Hindlimb muscle (tissue), 1 donor: ENCODE measurements at regions not wholly inside any gene's neighbourhood (a gene's known extent, or its start where the extent isn't known, plus 50 kb on each side); places are given as distances from the start of the nearest gene placed in this dataset.
"Not testable (repeated sequence)": the region's sequence is repeated elsewhere in the genome, so short reads cannot be mapped to it uniquely, and the experiment has no call there.

Source experiments
- DNase-seq: peaks from one replicate; pipeline ENCODE4 v3.0.0-alpha.2; 2013

DNA sequence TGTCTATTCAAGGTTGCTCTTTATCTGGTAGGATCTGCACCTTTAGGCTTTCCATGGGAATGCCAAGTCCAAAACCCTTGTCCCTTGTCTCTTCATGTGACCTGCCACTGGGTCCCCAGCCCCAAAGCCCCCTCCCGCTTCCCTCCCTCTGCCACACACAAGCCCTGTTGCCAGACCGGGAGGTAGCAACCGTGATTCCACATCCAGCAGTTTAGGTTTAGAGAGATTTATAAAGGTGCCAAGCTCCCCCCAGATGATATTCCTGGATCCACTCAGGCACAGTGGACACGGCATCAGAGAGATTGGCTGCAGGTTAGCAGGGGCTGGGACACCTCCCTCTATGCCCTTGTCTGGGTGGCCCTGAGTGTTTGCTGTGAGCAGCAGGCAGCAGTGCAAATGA is 504.7 kb downstream of the CCDC171 start:
- DNase-seq = no peak

DNA sequence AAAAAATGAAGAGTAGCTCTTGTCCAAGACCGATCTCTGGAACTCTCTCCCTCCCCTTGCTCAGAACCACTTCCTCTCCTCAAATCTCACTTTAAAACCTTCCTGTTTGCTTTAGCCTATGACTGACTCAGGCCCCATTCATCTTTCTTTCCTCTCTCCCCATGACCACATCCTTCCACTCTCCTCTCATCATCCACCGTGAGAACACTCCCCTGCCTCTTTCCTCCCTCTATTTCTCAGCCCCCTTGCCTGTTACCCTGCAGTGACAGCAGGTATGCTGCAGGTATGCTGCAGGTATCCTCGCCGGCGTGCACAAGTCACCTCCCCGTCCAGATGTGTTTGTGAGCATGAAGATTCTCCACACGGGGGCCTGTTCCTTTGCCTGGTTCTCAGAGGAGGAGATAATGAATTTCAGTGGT is 505.3 kb downstream of the CCDC171 start:
- no peak for DNase-seq

DNA sequence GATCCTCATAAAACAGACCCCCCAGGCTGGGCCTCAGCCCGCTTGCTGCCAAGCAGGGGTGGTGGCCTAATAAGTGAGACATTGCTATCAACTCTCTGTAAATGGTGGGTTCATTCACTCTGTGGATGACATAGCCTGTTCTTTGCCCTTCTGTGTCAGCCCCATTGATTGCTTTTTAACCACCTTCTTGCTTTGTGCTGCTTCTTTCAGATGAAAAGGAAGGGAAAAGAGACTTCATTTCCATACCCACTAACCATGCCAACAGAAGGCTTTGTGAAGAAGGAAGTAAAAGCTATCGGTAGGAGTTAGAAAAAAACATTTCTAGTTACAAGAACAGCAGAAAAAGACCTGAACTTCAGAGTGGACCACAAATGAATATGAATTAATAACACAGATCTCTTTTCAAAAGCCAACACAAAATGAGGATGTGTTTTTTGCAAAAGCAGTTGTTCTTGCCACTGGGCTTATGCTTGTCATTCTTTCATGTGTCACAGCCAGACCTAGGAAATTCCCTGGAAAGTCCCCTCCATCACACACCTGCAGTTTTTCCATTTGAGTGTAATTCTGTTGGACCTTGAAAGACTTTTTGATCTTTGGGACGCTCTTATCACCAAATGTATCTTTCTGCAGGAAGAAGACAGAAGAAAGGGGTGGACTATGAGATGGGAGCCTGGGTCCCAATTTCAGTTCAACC is 507.7 kb downstream of the CCDC171 start:
- no peak for DNase-seq

DNA sequence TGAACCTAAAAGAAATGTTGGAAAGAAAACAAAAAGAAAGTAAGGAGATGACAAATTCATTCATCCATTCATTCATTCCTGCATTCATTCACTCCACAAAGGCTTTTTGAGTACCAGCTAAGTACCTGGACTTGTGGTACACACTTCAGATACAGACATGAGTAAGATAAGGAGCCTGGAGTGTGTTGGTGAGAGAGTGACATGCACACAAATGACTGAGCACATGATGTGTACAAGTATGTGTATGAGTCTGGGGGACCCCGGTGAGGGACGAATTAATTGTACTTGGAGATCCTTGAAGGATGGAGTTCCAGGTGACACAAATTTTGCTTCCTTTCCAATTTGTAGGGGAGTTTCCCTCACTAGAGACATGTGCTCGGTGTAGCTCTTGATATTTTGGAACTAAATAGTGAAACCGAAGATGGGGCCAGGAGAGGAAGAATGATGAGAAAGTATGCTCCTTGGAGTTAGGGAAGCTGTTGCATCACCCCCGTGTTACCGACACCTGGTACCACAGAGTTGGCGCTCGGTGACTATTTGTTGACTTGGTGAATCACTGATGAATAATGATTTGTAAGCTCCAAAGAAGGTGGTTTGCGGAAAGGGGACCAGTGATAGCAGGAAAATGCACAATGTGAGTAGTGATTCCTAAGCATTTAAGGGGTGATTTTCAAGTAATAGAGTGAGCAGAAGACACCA is 509.8 kb downstream of the CCDC171 start:
- DNase-seq = no peak

DNA sequence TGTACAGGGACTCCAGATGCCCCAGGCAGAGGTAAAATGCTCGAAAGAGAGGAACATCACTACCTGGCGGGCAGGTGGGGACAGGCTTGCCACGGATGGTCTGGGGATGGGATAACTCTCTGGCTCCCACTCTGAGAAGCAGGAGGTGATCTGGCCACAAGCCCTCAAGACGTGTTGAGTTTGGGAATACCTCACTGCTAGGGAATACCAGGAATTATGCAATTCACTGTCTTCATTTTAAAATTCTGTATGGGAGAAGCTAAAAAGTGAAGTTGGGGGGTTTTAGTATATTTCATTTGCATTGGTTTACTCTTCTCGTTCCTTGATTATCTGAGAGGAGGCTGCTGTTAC is 510.4 kb downstream of the CCDC171 start:
- DNase-seq = no peak

DNA sequence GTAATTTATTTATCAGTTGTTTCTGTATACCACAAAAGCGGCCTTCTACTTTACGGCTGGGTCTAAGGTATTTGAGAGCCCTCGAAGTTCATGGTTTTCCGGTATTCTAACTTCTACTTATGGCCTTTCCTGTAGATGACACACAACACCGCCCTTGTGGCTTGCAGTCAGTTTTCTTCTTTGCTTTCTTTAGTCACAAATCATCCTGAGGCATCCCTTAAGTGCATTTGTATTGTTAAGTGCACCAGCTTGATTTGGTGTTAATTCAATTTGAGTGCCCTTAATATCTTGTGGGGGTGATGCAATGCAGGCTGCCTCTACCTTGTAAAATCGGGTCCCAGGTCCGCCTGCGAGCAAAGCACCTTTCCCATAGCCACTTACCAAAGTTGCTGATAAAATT is 511.9 kb downstream of the CCDC171 start:
- DNase-seq = no peak

DNA sequence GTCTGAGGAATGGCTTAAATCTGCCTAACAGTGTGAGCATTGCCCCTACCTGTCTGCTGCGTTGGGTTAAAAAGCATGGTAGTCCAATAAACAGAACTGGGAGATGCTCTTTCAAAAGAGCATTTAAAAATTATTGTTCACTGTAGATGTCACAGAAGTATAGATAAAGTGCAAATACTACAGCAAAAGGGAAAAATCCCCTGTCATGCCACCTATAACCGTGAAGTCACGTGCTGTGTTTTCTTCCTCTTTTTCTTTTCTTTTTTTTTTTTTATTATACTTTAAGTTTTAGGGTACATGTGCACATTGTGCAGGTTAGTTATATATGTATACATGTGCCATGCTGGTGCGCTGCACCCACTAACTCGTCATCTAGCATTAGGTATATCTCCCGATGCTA is 513.4 kb downstream of the CCDC171 start:
- not testable (repeated sequence) for DNase-seq

DNA sequence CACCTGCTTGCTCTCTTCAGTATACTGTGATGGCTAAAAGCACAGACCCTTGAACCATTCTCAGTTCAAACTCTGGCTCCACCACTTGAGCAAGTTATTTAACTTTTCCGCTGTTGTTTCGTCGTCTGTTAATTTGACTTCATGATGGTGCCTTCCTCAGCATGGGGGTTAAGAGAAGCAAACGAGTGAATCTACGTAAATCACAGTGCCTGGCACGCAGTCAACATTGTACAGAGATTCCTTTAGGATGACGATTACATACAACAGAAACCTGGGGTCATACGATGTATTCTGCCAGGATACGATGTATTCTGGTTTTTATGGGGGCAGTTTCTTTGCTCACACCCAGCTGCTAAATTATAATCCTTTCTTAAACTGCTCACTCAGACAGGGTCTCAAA is 515.6 kb downstream of the CCDC171 start:
- no peak for DNase-seq

DNA sequence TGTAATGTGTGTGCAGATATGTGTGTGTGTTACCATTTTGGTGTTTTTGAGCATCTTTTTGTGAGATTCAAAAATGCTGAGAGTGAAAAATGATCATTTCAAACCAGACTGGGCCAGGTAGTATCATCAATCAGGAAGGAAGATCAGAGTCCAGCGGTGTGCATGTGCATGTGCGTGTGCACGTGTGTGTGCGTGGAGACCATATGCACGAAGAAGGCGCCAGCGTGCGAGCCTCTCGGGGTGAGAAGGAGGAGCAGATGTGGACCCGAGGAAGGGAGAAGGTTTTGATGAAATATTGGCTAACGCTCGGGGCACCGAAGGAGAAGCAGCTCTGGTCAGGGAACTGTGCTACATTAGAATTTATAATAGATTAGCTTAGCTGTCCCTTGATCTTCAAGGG is 516.4 kb downstream of the CCDC171 start:
- no peak for DNase-seq

DNA sequence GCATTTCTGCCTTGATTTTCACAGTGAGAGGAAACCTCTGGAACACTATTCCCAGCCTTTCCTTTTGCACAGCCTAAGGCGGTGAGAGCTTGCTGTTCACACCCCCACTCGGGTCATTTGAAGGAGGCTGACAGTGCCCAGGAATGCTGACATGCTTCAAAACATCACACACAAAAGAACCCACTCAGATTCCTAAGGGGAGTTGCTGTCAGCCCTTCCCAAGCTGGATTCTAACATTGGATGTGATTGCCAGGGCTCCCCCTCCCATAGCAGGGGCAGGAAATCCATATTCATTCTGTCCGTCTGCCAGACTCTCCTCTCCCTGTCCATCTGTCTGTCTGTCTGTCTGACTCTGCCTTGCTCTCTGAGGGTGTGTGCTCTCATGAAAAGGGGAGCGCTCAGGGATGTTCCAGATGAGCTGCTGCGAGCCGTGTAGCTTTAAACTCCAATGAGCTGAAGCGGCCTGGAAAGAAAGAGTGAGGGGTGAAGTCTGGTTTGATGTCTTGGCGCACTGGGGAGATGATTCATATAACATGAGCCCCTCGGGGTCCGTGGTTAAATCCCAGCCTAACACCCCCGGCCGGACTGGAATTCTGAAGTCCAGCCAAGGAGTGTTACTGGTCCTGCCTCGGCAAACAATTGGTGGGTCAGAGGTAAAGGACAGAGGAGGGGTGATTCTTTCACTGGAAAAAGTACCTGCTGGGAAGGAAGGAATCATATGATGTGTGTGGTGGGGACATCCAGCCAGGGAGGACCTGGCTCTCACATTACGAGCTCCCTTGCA is 517.0 kb downstream of the CCDC171 start:
- peak; percentile 57 for DNase-seq

DNA sequence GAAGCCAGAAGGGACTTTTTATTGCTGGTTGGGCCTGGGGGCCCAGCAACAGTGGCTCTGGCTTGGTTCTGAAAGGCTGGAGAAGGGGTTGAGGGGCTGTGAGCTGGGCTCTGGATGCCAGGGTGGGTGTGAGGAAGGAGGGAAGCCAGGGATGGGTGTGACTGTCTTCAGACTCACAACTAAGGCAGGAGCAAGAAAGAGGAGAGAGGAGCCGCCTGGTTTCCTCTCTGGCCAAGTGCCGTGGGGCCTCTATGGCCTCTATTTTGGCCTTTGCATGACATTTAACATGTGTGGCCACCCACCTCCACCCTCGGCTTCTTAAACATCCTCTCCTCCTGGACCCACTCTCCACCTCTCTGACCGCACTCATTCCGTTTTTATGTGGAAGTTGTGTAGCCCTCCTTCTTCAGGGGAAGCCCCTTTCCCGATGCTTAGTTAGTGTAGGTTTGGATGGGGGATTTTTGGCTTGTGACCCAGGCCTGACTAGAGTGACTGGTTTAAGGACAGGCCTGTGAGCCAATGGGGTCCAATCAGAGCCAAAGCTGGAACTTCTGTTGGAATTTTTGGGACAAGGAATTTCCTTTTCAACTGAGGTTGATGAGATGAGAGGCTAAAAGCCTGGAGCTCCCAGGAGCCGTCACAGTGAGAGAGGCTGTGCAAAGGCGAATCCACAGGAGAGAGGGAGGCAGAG is 517.8 kb downstream of the CCDC171 start:
- peak; percentile 33 for DNase-seq

DNA sequence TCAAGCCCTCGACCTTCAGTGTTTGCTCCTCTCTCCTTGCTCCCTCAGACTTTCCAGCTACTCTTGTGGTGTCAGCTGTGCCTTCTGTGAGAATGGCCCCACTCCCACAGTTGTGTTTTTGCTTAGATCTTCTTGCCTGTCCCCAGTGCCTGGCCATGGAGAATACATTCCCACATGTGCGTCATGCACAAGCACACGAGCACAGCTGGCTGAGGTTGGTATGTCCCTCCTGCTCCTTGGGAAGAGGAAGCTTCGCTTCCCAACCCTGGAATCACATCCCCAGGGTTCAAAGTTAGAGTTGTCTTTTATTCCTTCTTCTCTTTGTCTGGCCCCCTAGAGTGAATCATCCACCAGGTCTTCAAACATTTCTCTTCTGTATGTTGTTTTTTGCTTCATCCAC is 518.6 kb downstream of the CCDC171 start:
- no peak for DNase-seq

DNA sequence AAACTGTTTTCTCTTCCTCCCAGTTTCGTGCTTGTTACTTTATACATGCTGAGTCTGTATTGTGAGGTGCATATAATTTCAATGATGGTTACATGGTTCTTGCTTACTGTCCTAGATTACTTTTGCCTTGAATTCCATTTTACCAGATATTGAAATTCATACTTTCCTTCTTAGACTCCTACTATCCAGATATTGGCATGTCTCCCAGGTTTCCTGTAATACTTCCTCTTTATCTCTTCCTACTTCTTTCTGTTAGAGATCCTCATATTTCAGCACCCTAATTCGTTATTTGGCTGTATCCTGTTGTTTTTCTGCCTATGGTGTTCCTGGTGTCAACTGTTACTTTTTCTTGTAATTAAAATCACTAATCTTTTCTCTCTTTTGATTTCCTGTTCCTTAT is 522.1 kb downstream of the CCDC171 start:
- DNase-seq = peak; percentile 29

DNA sequence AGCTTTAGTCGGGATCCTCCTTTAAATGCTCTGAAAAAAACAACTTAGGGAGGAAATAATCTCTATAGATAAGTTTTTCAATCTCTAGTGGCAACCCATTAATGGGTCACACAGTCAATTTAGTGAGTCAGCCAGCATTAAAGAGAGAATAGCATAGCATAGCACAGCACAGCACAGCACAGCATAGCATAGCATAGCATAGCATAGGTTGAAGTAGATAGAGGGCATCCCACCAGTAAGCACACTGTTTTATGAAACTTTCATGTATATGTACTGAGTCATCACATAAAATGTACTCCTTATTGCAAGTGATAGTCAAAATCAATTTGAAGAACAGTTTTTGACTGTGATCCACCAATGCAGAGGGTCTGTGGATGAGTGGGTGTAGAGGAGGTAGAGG is 522.9 kb downstream of the CCDC171 start:
- DNase-seq = no peak

DNA sequence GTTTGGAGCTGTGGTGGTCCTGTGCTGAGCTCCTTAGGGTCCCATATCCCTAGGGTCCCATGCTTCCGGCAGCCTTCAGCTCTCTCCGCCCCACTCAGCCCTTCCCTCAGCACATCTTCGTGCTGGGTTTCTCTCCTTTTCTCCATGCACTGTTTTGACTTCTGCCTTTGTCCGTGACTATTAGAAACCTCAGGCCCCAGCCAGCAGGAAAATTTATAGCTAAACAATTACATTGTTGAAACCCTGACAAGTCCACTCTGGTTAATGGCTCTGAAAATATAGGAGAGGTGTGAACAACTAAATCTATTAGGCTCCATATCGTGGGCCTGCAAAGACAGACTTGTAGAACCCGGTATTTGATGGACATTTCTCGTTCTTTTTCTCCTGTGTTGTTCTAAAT is 523.7 kb downstream of the CCDC171 start:
- DNase-seq = no peak

DNA sequence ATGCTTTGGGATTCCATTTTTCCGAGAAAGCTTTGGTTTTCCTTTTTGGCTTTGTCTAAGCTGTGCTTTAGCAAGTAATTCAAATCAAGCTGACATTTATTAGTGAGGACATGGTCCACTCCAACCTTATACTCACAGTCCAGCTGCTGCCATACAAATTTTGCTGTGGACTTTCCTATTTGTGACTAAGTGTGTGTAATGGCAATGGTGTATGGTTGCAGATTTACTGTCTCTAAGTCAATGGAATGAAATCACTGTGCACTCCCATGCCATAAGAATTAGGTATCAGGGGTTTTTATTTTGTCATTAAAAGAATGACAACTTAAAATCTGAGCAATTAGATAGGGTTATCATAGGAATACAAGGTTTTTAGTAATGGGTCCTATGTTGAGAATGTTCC is 530.0 kb downstream of the CCDC171 start:
- DNase-seq = no peak

DNA sequence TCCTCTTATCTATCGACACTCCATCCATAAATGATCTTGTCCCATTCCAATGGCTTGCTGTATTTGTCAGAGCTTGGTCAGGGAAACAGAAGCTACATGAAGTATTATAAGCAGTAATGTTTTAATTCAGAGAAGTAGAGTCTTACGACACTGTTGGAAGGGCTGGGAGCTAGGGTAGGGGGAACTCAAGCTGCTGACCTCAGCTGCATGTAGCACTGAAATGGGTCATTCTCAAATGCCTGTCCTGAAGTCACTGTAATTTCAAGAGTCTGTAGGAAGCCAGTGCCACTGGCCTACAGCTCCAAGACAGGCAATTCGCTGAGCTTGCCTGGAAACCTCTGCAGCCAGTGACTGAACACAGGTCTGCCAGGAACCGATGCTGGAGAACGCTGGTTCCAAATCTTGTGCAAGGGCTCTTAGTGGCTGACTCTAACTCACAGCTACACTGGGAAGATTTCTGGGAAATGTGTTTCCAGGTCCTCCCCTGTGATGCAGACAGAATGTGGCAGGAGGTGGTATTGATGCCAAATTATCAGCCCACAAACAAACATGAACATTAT is 532.4 kb downstream of the CCDC171 start:
- DNase-seq = no peak

DNA sequence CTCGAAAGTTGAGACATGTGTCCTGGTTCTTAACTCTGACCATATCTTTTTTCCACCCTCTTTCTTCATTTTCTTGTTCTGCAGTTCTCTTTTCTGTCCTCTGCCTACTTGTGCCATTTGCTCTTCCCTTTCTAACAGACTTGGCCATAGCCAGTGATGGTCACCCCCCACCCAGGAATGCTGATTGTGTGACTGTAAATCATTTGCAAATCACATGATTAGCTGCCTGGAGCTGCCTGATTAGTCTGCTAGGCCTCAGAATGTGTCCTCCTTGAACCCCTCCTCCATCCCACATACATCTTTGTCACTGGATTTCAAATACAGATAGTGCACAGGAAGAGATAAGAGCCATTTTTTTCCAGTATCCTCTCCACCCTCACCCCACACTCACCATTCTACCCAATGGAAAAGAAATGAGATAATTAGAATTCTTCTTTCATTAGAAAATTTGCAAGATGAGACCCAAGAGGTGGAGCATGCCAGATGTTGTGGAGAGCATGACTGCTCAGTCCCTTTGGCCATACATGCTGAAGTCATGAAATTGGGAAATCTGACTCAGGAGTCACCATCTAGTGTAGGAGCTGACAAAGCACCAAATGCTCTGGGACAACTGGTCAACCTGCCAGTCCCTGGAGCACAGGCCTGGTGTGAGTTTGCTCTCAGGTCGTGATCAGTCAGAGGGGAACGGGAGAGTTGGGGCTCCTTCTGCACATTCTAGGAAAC is 538.2 kb downstream of the CCDC171 start:
- no peak for DNase-seq

DNA sequence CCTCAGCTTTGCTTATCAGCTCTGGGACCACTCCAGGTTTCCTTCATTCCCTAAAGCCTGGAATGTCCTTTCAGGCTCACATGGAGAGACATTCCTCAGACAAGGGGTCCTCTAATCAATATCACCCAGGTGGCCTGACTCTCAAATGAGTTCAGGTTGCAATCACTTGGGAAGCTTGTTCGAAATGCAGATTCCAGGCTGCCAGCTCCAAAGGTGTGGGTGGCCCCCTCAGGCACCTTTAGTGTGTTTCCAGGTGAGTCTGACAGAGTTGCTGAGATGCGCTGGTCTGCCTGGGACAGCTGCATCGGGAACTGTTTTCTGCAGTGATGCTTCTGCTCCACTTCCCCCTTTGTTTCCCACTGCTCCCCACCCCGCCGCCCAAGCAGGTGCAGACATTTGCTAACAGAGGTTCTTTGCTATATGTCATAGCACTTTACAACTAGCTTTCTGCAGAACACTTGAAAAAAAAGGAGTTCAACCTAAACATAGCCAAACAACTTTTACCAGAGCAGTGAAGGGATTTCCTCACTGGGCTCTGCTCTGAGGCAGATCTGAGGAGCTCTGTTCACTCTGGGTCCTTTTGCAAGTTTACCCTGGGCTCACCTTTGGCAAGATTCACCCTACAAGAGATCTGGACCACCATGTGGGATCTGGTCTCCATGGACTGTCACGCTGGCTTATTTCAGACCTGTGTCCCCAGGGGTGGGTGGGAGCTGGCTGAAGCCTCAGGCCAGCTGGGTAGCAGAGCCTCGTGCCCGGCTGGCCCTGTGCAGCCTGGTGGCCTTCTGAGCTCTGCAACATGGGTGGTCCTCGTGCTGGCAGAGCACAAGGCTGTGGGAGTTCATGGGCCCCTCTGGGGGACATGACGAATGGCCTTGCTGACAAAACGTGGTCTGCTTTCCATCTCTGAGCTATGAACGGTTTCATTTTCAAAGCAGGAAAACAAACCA is 539.6 kb downstream of the CCDC171 start:
- peak; percentile 35 for DNase-seq

DNA sequence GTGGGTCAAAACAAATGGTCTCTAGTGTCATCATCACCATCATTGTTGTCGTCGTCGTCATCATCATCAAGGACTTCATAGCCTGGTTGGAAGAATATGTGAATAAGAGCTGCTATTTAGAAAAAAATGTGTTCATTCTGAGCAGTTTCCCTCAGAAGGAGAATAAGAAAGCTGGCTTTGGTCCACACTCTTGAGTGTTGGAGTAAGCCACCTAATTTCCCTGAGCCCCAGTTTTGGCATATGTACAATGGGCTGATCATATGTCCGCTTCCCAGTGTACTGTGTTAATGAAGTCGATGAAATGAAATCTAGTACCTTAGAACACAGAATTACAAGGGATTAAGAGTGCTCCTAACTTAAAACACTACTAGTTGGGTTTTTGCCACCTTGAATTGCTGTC is 545.5 kb downstream of the CCDC171 start:
- no peak for DNase-seq
